ENCODE measurements at regions not wholly inside any gene's neighbourhood (a gene's known extent, or its start where the extent isn't known, plus 50 kb on each side); places are given as distances from the start of the nearest gene placed in this dataset.

DNA sequence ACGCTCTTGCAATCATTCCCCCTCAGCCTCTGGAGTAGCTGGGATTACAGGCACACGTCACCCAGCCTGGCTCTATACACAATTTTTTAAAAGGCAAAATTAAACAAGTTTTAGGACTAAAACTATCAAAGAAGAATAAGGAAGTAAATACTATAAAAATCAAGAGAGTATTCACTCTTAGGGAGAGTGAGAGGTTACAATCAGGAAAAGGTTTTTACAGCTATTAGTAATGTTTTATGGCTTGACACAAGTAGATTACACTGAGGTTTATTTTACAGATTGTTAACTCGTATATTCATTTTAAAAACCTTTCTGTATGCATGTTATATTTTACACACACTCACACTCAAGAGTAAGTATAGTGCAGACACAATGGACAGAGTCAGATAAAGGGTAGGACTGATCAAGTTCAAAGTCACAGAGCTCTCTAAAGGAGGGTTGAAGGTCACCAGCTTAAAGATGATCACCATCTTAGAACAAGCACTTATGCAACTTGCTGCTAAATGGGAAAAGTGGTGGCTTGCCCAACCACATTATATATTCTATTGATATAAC lies 77.9 kb upstream of the MAN1A2 start:
- Histone ChIP-seq H2AK5ac (ENCODE audit: low read depth, low read length) (no peak overlapping the region), H2BK5ac (ENCODE audit: low read length) (no peak overlapping the region), H3K23ac (ENCODE audit: low read depth, low read length, poor library complexity) (no peak overlapping the region), H2BK12ac (ENCODE audit: low read length) (no peak overlapping the region), H3K14ac (ENCODE audit: low read length) (no peak overlapping the region), H3K9me3 (replicated peaks in 1 of 2; ENCODE audit: control insufficient read depth in 2 of 2, insufficient read depth in 1 of 2, low read depth in 1 of 2, low read length in 2 of 2) (no peaks in the 10 kb centered on the region), H4K8ac (ENCODE audit: low read depth, low read length) (no peak overlapping the region), H4K91ac (ENCODE audit: low read depth, low read length, poor library complexity) (no peak overlapping the region), H3K36me3 (replicated peaks in 1 of 2; ENCODE audit: control insufficient read depth in 2 of 2, insufficient read depth in 2 of 2, low read length in 2 of 2) (no peaks in the 10 kb centered on the region), H2BK120ac (ENCODE audit: low read depth, low read length) (no peak overlapping the region), H3K9ac (ENCODE audit: low read depth, low read length, poor library complexity) (no peak overlapping the region), H3K27ac (replicated peaks; ENCODE audit: low read length) (no peak overlapping the region), H3K4me3 (ENCODE audit: low read length in 2 of 2) (no peak overlapping the region), H3K27me3 (ENCODE audit: control insufficient read depth in 3 of 3, insufficient read depth in 3 of 3, low read depth in 1 of 3, low read length in 3 of 3) (peaks cover 0 to 4% (median 0%) of the 10 kb centered on the region in 3 experiments), H3K4me1 (ENCODE audit: control insufficient read depth in 2 of 2, insufficient read depth in 1 of 2, low read depth in 1 of 2, low read length in 2 of 2) (peaks cover 0 to 2% of the 10 kb centered on the region in 2 donors), H3K18ac (ENCODE audit: low read length) (no peak overlapping the region), H2BK15ac (ENCODE audit: low read length) (no peak overlapping the region), H3K4me2 (ENCODE audit: insufficient read depth, low read length, poor library complexity, severe bottlenecking) (no peak overlapping the region), H2AFZ (ENCODE audit: low read length) (no peak overlapping the region), H3K4ac (ENCODE audit: low read length) (no peak overlapping the region), H3K79me1 (ENCODE audit: low read depth, low read length) (no peaks in the 10 kb centered on the region)
- DNase-seq (ENCODE audit: low spot score), result no peak
- WGBS, 2 donors (ENCODE audit: extremely low coverage in 2 of 2, insufficient read length in 2 of 2, insufficient replicate concordance in 1 of 2), result no CpG with 5 or more reads among the region's 3 CpGs

- Histone ChIP-seq H3K9me3 (replicated peaks in 1 of 2; ENCODE audit: control insufficient read depth in 2 of 2, insufficient read depth in 1 of 2, low read depth in 1 of 2, low read length in 2 of 2) (no peaks in the 10 kb centered on the region), H3K9ac (ENCODE audit: low read depth, low read length, poor library complexity) (no peak overlapping the region), H3K4ac (ENCODE audit: low read length) (no peak overlapping the region), H2AFZ (ENCODE audit: low read length) (peak overlapping the region; percentile 61), H3K79me1 (ENCODE audit: low read depth, low read length) (no peaks in the 10 kb centered on the region), H3K36me3 (replicated peaks in 1 of 2; ENCODE audit: control insufficient read depth in 2 of 2, insufficient read depth in 2 of 2, low read length in 2 of 2) (no peaks in the 10 kb centered on the region), H2BK12ac (ENCODE audit: low read length) (no peak overlapping the region), H3K4me2 (ENCODE audit: insufficient read depth, low read length, poor library complexity, severe bottlenecking) (no peak overlapping the region), H2BK5ac (ENCODE audit: low read length) (no peak overlapping the region), H3K27ac (replicated peaks; ENCODE audit: low read length) (no peak overlapping the region), H2BK15ac (ENCODE audit: low read length) (no peak overlapping the region), H3K27me3 (ENCODE audit: control insufficient read depth in 3 of 3, insufficient read depth in 3 of 3, low read depth in 1 of 3, low read length in 3 of 3) (no peaks in the 10 kb centered on the region), H3K23ac (ENCODE audit: low read depth, low read length, poor library complexity) (no peak overlapping the region), H2BK120ac (ENCODE audit: low read depth, low read length) (no peak overlapping the region), H4K91ac (ENCODE audit: low read depth, low read length, poor library complexity) (no peak overlapping the region), H2AK5ac (ENCODE audit: low read depth, low read length) (no peak overlapping the region), H4K8ac (ENCODE audit: low read depth, low read length) (no peak overlapping the region), H3K4me1 (ENCODE audit: control insufficient read depth in 2 of 2, insufficient read depth in 1 of 2, low read depth in 1 of 2, low read length in 2 of 2) (peaks cover 0 to 2% of the 10 kb centered on the region in 2 donors), H3K14ac (ENCODE audit: low read length) (no peak overlapping the region), H3K4me3 (ENCODE audit: low read length in 2 of 2) (no peak overlapping the region), H3K18ac (ENCODE audit: low read length) (no peak overlapping the region)
- no peak for DNase-seq (ENCODE audit: low spot score)
- no CpG with 5 or more reads among the region's 2 CpGs for WGBS, 2 donors (ENCODE audit: extremely low coverage in 2 of 2, insufficient read length in 2 of 2, insufficient replicate concordance in 1 of 2)
Measured at GRCh38 chr1:117286562-117286961, 75.8 kb upstream of the VTCN1 start.

- H3K4ac ChIP-seq (ENCODE audit: low read length), result no peak overlapping the region
- no peak overlapping the region for H3K4me3 ChIP-seq (ENCODE audit: low read length in 2 of 2)
- H2AK5ac ChIP-seq (ENCODE audit: low read depth, low read length), result no peak overlapping the region
- no peak overlapping the region for H4K91ac ChIP-seq (ENCODE audit: low read depth, low read length, poor library complexity)
- H2BK5ac ChIP-seq (ENCODE audit: low read length), result no peak overlapping the region
- H2BK120ac ChIP-seq (ENCODE audit: low read depth, low read length), result no peak overlapping the region
- no peaks in the 10 kb centered on the region for H3K79me1 ChIP-seq (ENCODE audit: low read depth, low read length)
- peak overlapping the region; percentile 61 for H2AFZ ChIP-seq (ENCODE audit: low read length)
- WGBS, 2 donors (ENCODE audit: extremely low coverage in 2 of 2, insufficient read length in 2 of 2, insufficient replicate concordance in 1 of 2), result no CpG with 5 or more reads among the region's 1 CpG
- H3K4me2 ChIP-seq (ENCODE audit: insufficient read depth, low read length, poor library complexity, severe bottlenecking), result no peak overlapping the region
- no peak overlapping the region for H3K27ac ChIP-seq (replicated peaks; ENCODE audit: low read length)
- H2BK15ac ChIP-seq (ENCODE audit: low read length), result no peak overlapping the region
- no peak overlapping the region for H3K18ac ChIP-seq (ENCODE audit: low read length)
- no peak overlapping the region for H2BK12ac ChIP-seq (ENCODE audit: low read length)
- no peak overlapping the region for H3K9ac ChIP-seq (ENCODE audit: low read depth, low read length, poor library complexity)
- H3K14ac ChIP-seq (ENCODE audit: low read length), result no peak overlapping the region
- H3K4me1 ChIP-seq (ENCODE audit: control insufficient read depth in 2 of 2, insufficient read depth in 1 of 2, low read depth in 1 of 2, low read length in 2 of 2), result peaks cover 0 to 2% of the 10 kb centered on the region in 2 donors
- no peak overlapping the region for H4K8ac ChIP-seq (ENCODE audit: low read depth, low read length)
- H3K9me3 ChIP-seq (replicated peaks in 1 of 2; ENCODE audit: control insufficient read depth in 2 of 2, insufficient read depth in 1 of 2, low read depth in 1 of 2, low read length in 2 of 2), result no peaks in the 10 kb centered on the region
- H3K27me3 ChIP-seq (ENCODE audit: control insufficient read depth in 3 of 3, insufficient read depth in 3 of 3, low read depth in 1 of 3, low read length in 3 of 3), result no peaks in the 10 kb centered on the region
- no peak for DNase-seq (ENCODE audit: low spot score)
- no peaks in the 10 kb centered on the region for H3K36me3 ChIP-seq (replicated peaks in 1 of 2; ENCODE audit: control insufficient read depth in 2 of 2, insufficient read depth in 2 of 2, low read length in 2 of 2)
- no peak overlapping the region for H3K23ac ChIP-seq (ENCODE audit: low read depth, low read length, poor library complexity)
Measured at GRCh38 chr1:117286145-117286544, 75.4 kb upstream of the VTCN1 start.

DNA sequence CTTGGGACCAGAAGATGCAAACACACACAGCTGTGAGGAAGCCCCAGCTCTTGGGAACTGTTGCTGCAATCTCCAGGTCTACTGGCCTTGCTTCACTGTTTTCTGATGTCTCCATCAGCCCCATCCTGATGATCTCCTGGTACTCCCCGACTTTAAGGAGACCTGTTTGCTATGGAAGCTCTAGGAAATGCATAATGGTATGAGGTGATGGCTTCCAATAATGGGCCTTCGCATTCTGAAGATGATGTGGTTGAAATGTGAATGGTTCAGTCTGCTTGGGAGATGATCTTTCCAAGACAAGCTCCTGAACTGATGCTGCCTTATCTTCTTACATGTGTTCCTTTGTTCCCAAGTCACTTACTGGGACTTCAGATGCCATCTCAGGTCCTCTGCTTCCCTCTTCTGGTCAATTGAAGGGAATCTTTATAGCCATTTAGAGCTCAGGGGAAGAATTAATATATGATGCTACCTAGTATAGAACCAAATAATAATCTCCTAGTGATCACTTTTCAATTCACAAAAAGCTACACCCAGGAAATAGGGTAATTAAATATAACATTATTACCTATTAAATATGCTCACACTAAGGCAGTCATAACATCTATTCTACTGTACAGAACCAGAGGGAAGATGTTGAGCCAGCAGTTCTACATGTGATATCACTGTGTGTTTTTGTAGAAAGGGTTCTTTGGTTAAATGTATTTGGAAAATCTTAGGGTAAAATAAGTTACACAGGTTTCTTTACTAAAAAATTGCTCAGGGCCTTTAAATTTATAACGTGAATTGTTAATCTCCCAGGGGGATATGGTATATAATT lies 73.9 kb upstream of the VTCN1 start:
- WGBS, 2 donors (ENCODE audit: extremely low coverage in 2 of 2, insufficient read length in 2 of 2, insufficient replicate concordance in 1 of 2), result no CpG with 5 or more reads among the region's 3 CpGs
- H3K9ac ChIP-seq (ENCODE audit: low read depth, low read length, poor library complexity), result no peak overlapping the region
- DNase-seq (ENCODE audit: low spot score), result peak; percentile 62

More for the DNA sequence above, 73.9 kb upstream of the VTCN1 start:
- Histone ChIP-seq H3K4ac (ENCODE audit: low read length) (no peak overlapping the region), H3K27me3 (ENCODE audit: control insufficient read depth in 3 of 3, insufficient read depth in 3 of 3, low read depth in 1 of 3, low read length in 3 of 3) (no peaks in the 10 kb centered on the region), H3K4me3 (ENCODE audit: low read length in 2 of 2) (no peak overlapping the region), H2BK15ac (ENCODE audit: low read length) (no peak overlapping the region), H3K4me2 (ENCODE audit: insufficient read depth, low read length, poor library complexity, severe bottlenecking) (no peak overlapping the region), H4K8ac (ENCODE audit: low read depth, low read length) (no peak overlapping the region), H3K4me1 (ENCODE audit: control insufficient read depth in 2 of 2, insufficient read depth in 1 of 2, low read depth in 1 of 2, low read length in 2 of 2) (peaks cover 0 to 2% of the 10 kb centered on the region in 2 donors), H2BK12ac (ENCODE audit: low read length) (no peak overlapping the region), H2BK5ac (ENCODE audit: low read length) (no peak overlapping the region), H3K18ac (ENCODE audit: low read length) (no peak overlapping the region), H2BK120ac (ENCODE audit: low read depth, low read length) (no peak overlapping the region), H4K91ac (ENCODE audit: low read depth, low read length, poor library complexity) (no peak overlapping the region), H3K23ac (ENCODE audit: low read depth, low read length, poor library complexity) (no peak overlapping the region), H2AFZ (ENCODE audit: low read length) (peak overlapping the region; percentile 90), H3K36me3 (replicated peaks in 1 of 2; ENCODE audit: control insufficient read depth in 2 of 2, insufficient read depth in 2 of 2, low read length in 2 of 2) (no peaks in the 10 kb centered on the region), H2AK5ac (ENCODE audit: low read depth, low read length) (no peak overlapping the region), H3K79me1 (ENCODE audit: low read depth, low read length) (no peaks in the 10 kb centered on the region), H3K27ac (replicated peaks; ENCODE audit: low read length) (no peak overlapping the region), H3K9me3 (replicated peaks in 1 of 2; ENCODE audit: control insufficient read depth in 2 of 2, insufficient read depth in 1 of 2, low read depth in 1 of 2, low read length in 2 of 2) (no peaks in the 10 kb centered on the region), H3K14ac (ENCODE audit: low read length) (no peak overlapping the region)
